ENCODE measurements at regions not wholly inside any gene's neighbourhood (a gene's known extent, or its start where the extent isn't known, plus 50 kb on each side); places are given as distances from the start of the nearest gene placed in this dataset.

- H3K4me3 ChIP-seq (ENCODE audit: low read depth, low read length): no peak overlapping the region
- TF ChIP-seq CTCF (IDR thresholded peaks at IDR 0.05; ENCODE audit: borderline replicate concordance, insufficient read depth, low read depth, low read length): no peak
These were observed 265.2 kb upstream of the BOD1L1 start for GRCh38 chr4:13892739-13893105.

- no peak overlapping the region for H3K4me3 ChIP-seq (ENCODE audit: low read depth, low read length)
- no peak for TF ChIP-seq CTCF (IDR thresholded peaks at IDR 0.05; ENCODE audit: borderline replicate concordance, insufficient read depth, low read depth, low read length)
These were observed 265.7 kb upstream of the BOD1L1 start for GRCh38 chr4:13893211-13893610.

GRCh38 chr4:13893987-13894386 lies 266.5 kb upstream of the BOD1L1 start:
- no peak overlapping the region for H3K4me3 ChIP-seq (ENCODE audit: low read depth, low read length)
- no peak for TF ChIP-seq CTCF (IDR thresholded peaks at IDR 0.05; ENCODE audit: borderline replicate concordance, insufficient read depth, low read depth, low read length)

- no peak for TF ChIP-seq CTCF (IDR thresholded peaks at IDR 0.05; ENCODE audit: borderline replicate concordance, insufficient read depth, low read depth, low read length)
- H3K4me3 ChIP-seq (ENCODE audit: low read depth, low read length): no peak overlapping the region
These were observed 273.3 kb upstream of the BOD1L1 start for GRCh38 chr4:13900780-13901179.

GRCh38 chr4:13902146-13902545 lies 274.6 kb upstream of the BOD1L1 start:
- TF ChIP-seq CTCF (IDR thresholded peaks at IDR 0.05; ENCODE audit: borderline replicate concordance, insufficient read depth, low read depth, low read length): no peak
- H3K4me3 ChIP-seq (ENCODE audit: low read depth, low read length): no peak overlapping the region

- no peak overlapping the region for H3K4me3 ChIP-seq (ENCODE audit: low read depth, low read length)
- TF ChIP-seq CTCF (IDR thresholded peaks at IDR 0.05; ENCODE audit: borderline replicate concordance, insufficient read depth, low read depth, low read length): no peak
These were observed 275.5 kb upstream of the BOD1L1 start for GRCh38 chr4:13903061-13903460.

- no peak for TF ChIP-seq CTCF (IDR thresholded peaks at IDR 0.05; ENCODE audit: borderline replicate concordance, insufficient read depth, low read depth, low read length)
- no peak overlapping the region for H3K4me3 ChIP-seq (ENCODE audit: low read depth, low read length)
These were observed 276.4 kb upstream of the BOD1L1 start for GRCh38 chr4:13903901-13904300.

Measured in GM12875 (cell line).